ENCODE measurements at regions not wholly inside any gene's neighbourhood (a gene's known extent, or its start where the extent isn't known, plus 50 kb on each side); places are given as distances from the start of the nearest gene placed in this dataset.

GRCh38 chr5:5005353-5005752 is 134.8 kb upstream of the ADAMTS16 start:
- DNase-seq (ENCODE audit: low spot score), result no peak

GRCh38 chr5:5006548-5006947 is 133.6 kb upstream of the ADAMTS16 start:
- no peak for DNase-seq (ENCODE audit: low spot score)

GRCh38 chr5:5009240-5009639 is 130.9 kb upstream of the ADAMTS16 start:
- no peak for DNase-seq (ENCODE audit: low spot score)

- DNase-seq (ENCODE audit: low spot score), result no peak
Measured at GRCh38 chr5:5011151-5011550, 129.0 kb upstream of the ADAMTS16 start.

- peak; percentile 89 for DNase-seq (ENCODE audit: low spot score)
Measured at GRCh38 chr5:5014586-5015235, 125.4 kb upstream of the ADAMTS16 start.

GRCh38 chr5:5017827-5018577 is 122.1 kb upstream of the ADAMTS16 start:
- peak; percentile 94 for DNase-seq (ENCODE audit: low spot score)

- peak; percentile 75 for DNase-seq (ENCODE audit: low spot score)
Measured at GRCh38 chr5:5018578-5018970, 121.6 kb upstream of the ADAMTS16 start.

- DNase-seq (ENCODE audit: low spot score), result no peak
Measured at GRCh38 chr5:5021436-5021835, 118.7 kb upstream of the ADAMTS16 start.

GRCh38 chr5:5025098-5025773 is 114.9 kb upstream of the ADAMTS16 start:
- DNase-seq (ENCODE audit: low spot score), result no peak

GRCh38 chr5:5025774-5026408 is 114.2 kb upstream of the ADAMTS16 start:
- peak; percentile 95 for DNase-seq (ENCODE audit: low spot score)

- DNase-seq (ENCODE audit: low spot score), result peak; percentile 78
Measured at GRCh38 chr5:5026409-5026785, 113.7 kb upstream of the ADAMTS16 start.

- no peak for DNase-seq (ENCODE audit: low spot score)
Measured at GRCh38 chr5:5031665-5032064, 108.5 kb upstream of the ADAMTS16 start.

- no peak for DNase-seq (ENCODE audit: low spot score)
Measured at GRCh38 chr5:5037674-5038073, 102.5 kb upstream of the ADAMTS16 start.

- no peak for DNase-seq (ENCODE audit: low spot score)
Measured at GRCh38 chr5:5039918-5040317, 100.2 kb upstream of the ADAMTS16 start.

- no peak for DNase-seq (ENCODE audit: low spot score)
Measured at GRCh38 chr5:5040712-5041111, 99.4 kb upstream of the ADAMTS16 start.

- DNase-seq (ENCODE audit: low spot score), result no peak
Measured at GRCh38 chr5:5042806-5043205, 97.3 kb upstream of the ADAMTS16 start.

GRCh38 chr5:5043346-5043745 is 96.8 kb upstream of the ADAMTS16 start:
- DNase-seq (ENCODE audit: low spot score), result no peak

GRCh38 chr5:5044247-5044840 is 95.8 kb upstream of the ADAMTS16 start:
- no peak for DNase-seq (ENCODE audit: low spot score)

GRCh38 chr5:5046680-5047502 is 93.2 kb upstream of the ADAMTS16 start:
- DNase-seq (ENCODE audit: low spot score), result no peak

GRCh38 chr5:5050801-5051200 is 89.3 kb upstream of the ADAMTS16 start:
- DNase-seq (ENCODE audit: low spot score), result peak; percentile 82

GRCh38 chr5:5055712-5056111 is 84.4 kb upstream of the ADAMTS16 start:
- DNase-seq (ENCODE audit: low spot score), result no peak

All from kidney tubule cell (primary cell).